ENCODE measurements at regions not wholly inside any gene's neighbourhood (a gene's known extent, or its start where the extent isn't known, plus 50 kb on each side); places are given as distances from the start of the nearest gene placed in this dataset.
"Not testable (repeated sequence)": the region's sequence is repeated elsewhere in the genome, so short reads cannot be mapped to it uniquely, and the experiment has no call there.

- no peak for DNase-seq (ENCODE audit: low read depth)
Measured at GRCh38 chr18:30446605-30447004, 595.9 kb downstream of the DSC3 start.

DNA sequence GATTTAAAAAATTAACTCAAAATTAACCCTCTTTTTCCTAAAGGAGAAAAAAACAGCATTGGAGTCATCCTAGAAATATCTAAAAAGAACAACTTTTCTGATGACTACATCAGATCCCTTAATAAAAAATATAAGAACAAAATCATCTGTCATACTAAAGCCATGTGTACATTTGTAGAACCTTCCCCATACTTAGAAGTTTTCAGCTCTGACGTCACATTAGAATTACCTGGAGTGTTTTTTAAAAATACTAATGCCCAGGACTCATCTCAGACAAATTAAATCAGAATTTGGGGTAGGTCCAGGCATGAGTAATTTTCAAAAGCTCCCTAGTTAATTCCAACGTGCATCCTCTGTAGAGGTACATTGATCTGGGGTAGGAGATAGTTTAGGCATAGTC is 598.0 kb downstream of the DSC3 start:
- no peak for DNase-seq (ENCODE audit: low read depth)

DNA sequence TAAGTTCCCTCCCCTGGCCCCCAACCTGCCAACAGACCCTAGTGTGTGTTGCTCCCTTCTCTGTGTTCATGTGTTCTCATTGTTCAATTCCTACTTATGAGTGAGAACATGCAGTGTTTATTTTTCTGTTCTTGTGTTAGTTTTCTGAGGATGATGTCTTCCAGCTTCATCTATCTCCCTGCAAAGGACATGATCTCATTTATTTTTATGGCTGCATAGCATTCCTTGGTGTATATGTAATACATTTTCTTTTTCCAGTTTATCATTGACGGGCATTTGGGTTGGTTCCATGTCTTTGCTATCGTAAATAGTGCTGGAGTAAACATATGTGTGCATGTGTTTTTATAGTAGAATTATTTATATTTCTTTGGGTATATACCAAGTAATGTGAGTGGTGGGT is 602.2 kb downstream of the DSC3 start:
- no peak for DNase-seq (ENCODE audit: low read depth)

DNA sequence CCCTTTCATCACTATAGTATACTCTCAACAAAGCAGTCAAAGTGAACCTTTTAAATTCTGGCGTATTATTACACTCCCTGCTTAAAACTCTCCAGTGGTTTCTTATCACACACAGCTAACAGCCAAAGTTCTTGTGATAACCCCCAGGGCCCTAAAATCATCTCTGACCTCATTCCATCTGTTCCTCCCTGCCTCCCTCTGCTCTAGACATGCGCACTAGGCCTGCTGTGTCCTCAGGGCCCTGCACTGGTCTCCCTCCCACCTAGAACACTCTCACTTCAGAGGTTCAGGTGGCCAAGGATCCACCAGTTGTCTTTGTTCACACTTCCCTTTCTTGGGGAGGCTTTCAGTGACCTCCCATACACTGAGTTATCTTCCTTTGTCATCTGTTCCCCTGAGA is 603.4 kb downstream of the DSC3 start:
- no peak for DNase-seq (ENCODE audit: low read depth)

- DNase-seq (ENCODE audit: low read depth), result no peak
Measured at GRCh38 chr18:30432349-30432748, 610.2 kb downstream of the DSC3 start.

DNA sequence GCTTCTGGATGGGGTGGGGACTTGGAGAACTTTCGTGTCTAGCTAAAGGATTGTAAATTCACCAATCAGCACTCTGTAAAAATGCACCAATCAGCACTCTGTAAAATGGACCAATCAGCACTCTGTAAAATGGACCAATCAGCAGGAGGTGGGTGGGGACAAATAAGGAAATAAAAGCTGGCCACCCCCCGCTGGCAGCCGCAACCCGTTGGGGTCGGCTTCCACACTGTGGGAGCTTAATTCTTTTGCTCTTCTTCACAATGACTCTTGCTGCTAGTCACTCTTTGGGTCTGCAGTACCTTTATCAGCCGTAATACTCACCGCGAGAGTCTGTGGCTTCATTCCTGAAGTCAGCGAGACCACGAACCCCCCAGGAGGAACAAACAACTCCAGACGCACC is 623.1 kb downstream of the DSC3 start:
- not testable (repeated sequence) for DNase-seq (ENCODE audit: low read depth)

DNA sequence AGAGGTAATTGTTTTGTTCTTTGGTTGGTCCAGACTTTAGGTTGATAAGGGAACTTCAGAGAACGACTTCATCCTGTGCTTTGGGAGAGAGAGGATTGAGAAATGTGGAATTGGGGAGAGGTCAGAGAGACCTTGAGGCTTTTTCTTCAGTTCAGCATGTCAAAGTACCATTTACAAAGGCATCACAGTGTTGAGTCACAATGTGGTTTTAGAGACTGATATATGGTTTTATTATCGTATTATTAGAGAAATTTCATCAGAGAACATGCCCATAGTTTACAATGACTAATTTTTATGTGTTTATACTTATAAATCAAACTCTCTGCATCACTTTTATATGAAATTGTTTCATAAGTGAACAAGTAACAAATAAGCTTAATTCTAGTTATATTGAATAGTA is 626.6 kb downstream of the DSC3 start:
- no peak for DNase-seq (ENCODE audit: low read depth)

DNA sequence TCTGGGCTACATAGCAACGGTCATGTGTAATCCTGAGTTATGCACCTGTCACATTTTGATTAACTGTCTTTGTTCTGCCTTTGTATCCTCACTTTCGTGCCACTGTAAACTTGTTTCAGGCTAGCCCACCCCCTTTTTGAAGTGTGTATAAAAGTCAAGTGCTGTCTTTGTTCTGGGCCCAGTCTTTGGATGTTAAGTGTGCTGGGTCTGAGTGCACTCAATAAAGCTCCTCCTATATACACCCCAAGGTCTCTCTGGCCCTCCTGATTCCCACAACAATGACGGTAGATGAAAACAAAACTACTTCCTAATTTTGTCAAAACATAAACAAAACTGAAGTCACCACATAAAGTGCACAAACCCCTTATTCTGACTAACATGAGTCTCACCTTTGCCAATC is 633.4 kb downstream of the DSC3 start:
- no peak for DNase-seq (ENCODE audit: low read depth)

DNA sequence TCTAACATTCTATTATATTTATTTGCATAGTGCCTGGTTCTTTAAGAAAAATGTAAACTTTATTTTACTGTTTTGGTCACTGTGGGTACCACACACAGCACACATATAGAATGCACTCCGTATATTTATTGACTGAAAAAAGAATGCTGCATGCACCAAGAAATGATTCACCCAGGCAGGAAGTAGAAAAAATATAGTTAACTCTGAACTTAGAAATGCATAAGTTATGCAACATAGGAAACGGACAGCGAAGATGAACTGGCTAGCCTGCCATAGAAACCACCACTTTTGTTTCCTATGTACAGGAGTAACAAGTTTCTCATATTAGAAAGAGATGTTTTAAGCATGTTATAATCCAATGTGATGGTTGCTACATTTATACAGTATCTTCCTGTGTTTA is 635.8 kb downstream of the DSC3 start:
- no peak for DNase-seq (ENCODE audit: low read depth)

- no peak for DNase-seq (ENCODE audit: low read depth)
Measured at GRCh38 chr18:30405038-30405437, 637.5 kb downstream of the DSC3 start.

- DNase-seq (ENCODE audit: low read depth), result no peak
Measured at GRCh38 chr18:30404422-30404821, 638.1 kb downstream of the DSC3 start.

DNA sequence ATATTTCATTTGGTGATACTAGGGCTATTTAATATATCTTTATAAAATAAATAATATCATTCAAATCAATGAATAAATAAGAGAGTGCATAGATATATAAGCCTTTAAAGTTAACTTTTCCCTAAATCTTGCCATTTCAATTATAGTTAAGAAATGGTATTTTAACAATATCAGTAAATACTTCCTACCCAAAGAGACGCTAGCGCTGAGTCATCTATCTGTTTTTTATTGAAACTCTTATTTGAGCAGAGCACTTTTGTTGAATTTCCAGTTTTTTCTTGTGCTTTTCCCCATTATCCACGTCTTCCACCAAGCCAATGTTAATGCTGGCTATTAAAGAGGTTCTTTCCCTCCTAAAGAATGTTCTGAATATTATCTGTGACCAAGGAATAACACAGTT is 639.3 kb downstream of the DSC3 start:
- no peak for DNase-seq (ENCODE audit: low read depth)

DNA sequence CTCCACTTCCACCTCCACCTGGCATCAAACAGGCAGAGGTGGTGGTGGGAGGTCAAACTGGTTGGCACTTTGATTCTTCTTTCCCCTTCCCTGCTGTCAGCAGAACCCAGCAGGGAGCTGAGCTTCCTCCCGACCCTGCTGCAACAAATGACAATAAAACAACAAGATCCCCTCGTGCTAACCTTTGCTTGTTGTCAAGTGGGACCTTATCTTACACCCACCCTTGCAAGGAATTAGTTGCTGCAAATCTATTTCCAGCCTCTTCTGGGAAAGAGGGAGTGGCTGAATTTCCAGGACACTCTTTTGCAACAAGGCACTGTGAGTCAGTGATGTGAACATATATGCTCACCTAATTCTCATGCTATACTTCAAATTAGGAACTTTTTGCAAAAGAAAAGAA is 655.1 kb downstream of the DSC3 start:
- no peak for DNase-seq (ENCODE audit: low read depth)

- no peak for DNase-seq (ENCODE audit: low read depth)
Measured at GRCh38 chr18:30386624-30387023, 655.9 kb downstream of the DSC3 start.

- DNase-seq (ENCODE audit: low read depth), result no peak
Measured at GRCh38 chr18:30385684-30386083, 656.9 kb downstream of the DSC3 start.

DNA sequence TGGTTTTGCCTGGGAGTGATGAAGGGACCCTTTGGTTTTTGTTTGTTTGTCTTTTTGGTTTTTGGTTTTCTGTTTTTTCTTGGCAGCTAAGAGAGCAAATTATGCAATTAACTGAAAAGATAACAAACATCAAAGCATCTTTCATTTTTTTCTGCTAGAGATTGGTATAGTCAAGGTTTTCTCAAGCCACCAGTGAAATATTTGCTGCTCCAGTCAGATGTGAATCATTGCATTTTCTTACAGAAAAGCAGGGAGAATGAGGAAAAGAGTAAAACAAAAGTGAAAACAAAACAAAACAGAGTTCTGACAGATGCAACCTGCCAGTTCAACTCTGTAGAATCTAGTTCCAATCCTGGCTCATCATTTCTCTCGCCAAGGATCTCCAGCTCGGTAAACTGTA is 660.7 kb downstream of the DSC3 start:
- no peak for DNase-seq (ENCODE audit: low read depth)

DNA sequence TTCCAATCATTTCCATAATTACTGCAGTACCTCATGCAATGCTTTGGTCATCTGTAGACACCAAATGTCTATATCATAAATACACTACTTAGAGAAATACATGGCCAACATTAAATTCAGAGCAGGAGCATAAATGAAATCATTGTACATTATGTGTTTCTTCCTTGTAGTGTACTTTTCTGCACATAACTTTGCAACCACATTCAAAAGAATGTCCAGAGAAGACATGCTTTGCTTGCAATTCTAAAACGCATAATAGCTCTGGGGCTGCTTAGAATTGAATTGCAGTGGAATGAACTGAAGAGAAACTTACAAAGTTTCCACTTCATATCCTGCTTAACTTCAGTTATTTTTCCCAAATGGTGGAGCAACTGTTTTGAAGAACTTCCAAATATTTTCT is 664.4 kb downstream of the DSC3 start:
- DNase-seq (ENCODE audit: low read depth), result no peak

DNA sequence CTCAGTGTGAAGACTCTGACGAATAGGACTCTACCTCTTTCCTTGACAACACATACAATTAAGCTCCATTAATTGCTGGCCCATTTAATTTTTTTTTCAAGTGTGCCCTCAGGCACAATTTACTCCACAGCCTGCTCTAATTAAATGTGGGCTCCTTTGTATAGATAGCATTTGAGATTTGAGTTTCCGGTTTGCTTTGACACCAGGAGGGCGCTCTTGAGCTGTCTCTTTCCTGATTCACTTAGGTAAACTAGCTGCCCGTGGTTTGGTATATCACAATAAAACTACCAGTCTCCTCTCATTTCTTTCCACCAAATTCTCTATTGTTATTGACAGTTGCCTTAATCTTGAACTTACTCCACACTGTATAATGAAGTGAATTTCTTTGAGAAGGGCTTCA is 666.0 kb downstream of the DSC3 start:
- no peak for DNase-seq (ENCODE audit: low read depth)

GRCh38 chr18:30361864-30362540 is 680.5 kb downstream of the DSC3 start:
- no peak for DNase-seq (ENCODE audit: low read depth)

- no peak for DNase-seq (ENCODE audit: low read depth)
Measured at GRCh38 chr18:30359521-30359920, 683.0 kb downstream of the DSC3 start.

DNA sequence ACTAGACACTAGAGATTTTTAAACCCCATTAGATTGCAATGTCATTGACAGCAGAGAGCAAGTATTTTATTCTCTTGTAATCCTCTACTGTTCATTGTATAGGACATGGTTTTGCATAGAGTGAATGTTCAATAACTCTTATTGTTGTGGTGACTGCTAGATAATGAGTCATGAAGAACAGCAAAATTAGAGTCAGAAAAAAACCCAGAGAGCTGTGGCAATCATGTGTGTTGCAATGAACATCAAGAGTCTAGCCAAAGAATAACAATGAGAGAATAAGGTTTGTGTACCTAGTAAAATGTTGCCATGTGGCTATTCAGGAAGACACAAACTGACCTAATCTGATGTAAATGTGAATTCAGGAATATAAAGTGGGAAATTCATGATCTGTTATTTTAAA is 684.0 kb downstream of the DSC3 start:
- DNase-seq (ENCODE audit: low read depth), result no peak

GRCh38 chr18:30352551-30353168 is 689.9 kb downstream of the DSC3 start:
- no peak for DNase-seq (ENCODE audit: low read depth)

- no peak for DNase-seq (ENCODE audit: low read depth)
Measured at GRCh38 chr18:30350263-30350662, 692.3 kb downstream of the DSC3 start.

- no peak for DNase-seq (ENCODE audit: low read depth)
Measured at GRCh38 chr18:30343090-30343489, 699.5 kb downstream of the DSC3 start.

All from GM04503 (cell line).